ENCODE measurements at regions not wholly inside any gene's neighbourhood (a gene's known extent, or its start where the extent isn't known, plus 50 kb on each side); places are given as distances from the start of the nearest gene placed in this dataset.
"Not testable (repeated sequence)": the region's sequence is repeated elsewhere in the genome, so short reads cannot be mapped to it uniquely, and the experiment has no call there.

DNA sequence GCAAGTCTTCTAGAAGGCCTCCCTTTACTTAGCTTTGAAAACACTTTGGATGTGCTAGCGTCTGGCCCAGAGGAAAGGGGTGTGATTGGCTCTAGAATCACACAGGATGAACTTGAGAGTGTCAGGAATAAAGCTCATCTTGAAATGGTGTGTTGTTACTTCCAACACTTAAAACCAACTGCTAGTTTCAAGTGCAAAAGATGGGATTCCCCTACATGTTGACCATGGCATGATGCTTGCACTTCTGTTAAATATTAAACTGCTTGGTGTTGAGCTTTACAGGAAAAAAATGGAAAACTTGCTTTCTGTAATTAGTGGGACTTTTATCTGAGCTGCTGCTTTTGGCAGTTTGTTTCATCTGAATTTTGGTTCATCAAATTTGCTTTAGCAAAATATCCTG is 261.1 kb downstream of the MED10 start:
- peaks cover 3% of the 10 kb centered on the region for H3K9me3 Mint-ChIP-seq
- H3K27me3 Mint-ChIP-seq = peaks cover 11% of the 10 kb centered on the region
- no peak for ATAC-seq (replicated peaks)
- H3K4me3 Mint-ChIP-seq = no peak overlapping the region
- no peaks in the 10 kb centered on the region for H3K4me1 Mint-ChIP-seq
- H3K36me3 Mint-ChIP-seq (ENCODE audit: low read depth) = no peaks in the 10 kb centered on the region
- no peak overlapping the region for H3K27ac Mint-ChIP-seq

DNA sequence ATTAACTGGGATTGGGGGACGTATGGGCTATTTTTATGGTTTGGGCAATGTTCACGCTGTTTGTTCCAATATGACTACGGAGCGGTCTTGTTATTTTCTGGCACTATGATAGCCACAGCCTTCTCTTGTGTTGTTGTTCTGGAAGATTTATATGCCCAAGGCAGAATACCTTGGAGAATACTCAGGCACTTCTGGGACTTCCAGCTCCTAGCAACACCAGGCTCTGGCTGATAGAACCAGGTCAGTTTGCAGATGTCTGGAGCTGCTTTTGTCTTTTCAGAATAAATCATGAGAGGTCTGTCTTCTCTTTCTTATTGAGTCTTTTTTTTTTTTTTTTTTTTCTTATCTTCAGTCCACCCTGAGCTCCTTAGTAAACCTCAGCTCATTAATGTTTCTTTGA is 262.5 kb downstream of the MED10 start:
- H3K36me3 Mint-ChIP-seq (ENCODE audit: low read depth) = no peaks in the 10 kb centered on the region
- H3K27me3 Mint-ChIP-seq = peaks cover 4% of the 10 kb centered on the region
- H3K27ac Mint-ChIP-seq = no peak overlapping the region
- ATAC-seq (replicated peaks) = no peak
- peaks cover 3% of the 10 kb centered on the region for H3K9me3 Mint-ChIP-seq
- no peaks in the 10 kb centered on the region for H3K4me1 Mint-ChIP-seq
- H3K4me3 Mint-ChIP-seq = no peak overlapping the region

- Mint-ChIP-seq H3K4me3 (no peak overlapping the region), H3K36me3 (ENCODE audit: low read depth) (no peaks in the 10 kb centered on the region), H3K4me1 (no peaks in the 10 kb centered on the region)
Observed at GRCh38 chr5:6112538-6112937, 265.8 kb downstream of the MED10 start.

GRCh38 chr5:6112125-6112524 is 266.2 kb downstream of the MED10 start:
- no peak for ATAC-seq (replicated peaks)
- Mint-ChIP-seq H3K36me3 (ENCODE audit: low read depth) (no peaks in the 10 kb centered on the region), H3K9me3 (no peaks in the 10 kb centered on the region), H3K27ac (no peak overlapping the region), H3K4me3 (no peak overlapping the region), H3K4me1 (no peaks in the 10 kb centered on the region), H3K27me3 (no peaks in the 10 kb centered on the region)

More at GRCh38 chr5:6112538-6112937, 265.8 kb downstream of the MED10 start:
- no peaks in the 10 kb centered on the region for H3K9me3 Mint-ChIP-seq
- H3K27ac Mint-ChIP-seq = no peak overlapping the region
- H3K27me3 Mint-ChIP-seq = no peaks in the 10 kb centered on the region
- ATAC-seq (replicated peaks) = no peak

DNA sequence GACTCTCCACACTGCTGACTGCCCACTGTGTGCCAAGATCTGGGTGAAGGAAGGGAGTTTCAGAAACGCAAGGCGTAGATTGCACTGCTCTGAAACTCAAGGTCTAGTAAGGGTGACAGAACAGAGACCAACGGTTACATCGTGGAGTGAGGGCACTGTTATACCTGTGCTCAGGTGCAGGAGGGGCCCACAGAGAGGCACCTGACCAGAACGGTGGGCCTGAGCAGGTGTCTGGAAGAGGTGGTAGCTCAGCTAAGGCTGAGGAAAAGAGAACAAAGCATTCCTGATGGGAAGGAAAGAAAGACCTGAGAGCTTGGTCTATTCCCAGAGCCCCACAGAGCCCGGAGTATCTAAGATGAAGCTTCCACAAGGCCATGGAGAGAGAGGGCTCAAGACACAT is 267.2 kb downstream of the MED10 start:
- Mint-ChIP-seq H3K27ac (no peak overlapping the region), H3K36me3 (ENCODE audit: low read depth) (no peaks in the 10 kb centered on the region), H3K4me1 (no peaks in the 10 kb centered on the region), H3K9me3 (no peaks in the 10 kb centered on the region), H3K4me3 (no peak overlapping the region), H3K27me3 (no peaks in the 10 kb centered on the region)
- ATAC-seq (replicated peaks) = no peak

GRCh38 chr5:6110441-6111005 is 267.8 kb downstream of the MED10 start:
- Mint-ChIP-seq H3K4me1 (no peaks in the 10 kb centered on the region), H3K36me3 (ENCODE audit: low read depth) (no peaks in the 10 kb centered on the region), H3K27ac (no peak overlapping the region), H3K9me3 (no peaks in the 10 kb centered on the region), H3K4me3 (no peak overlapping the region), H3K27me3 (no peaks in the 10 kb centered on the region)
- ATAC-seq (replicated peaks) = no peak

DNA sequence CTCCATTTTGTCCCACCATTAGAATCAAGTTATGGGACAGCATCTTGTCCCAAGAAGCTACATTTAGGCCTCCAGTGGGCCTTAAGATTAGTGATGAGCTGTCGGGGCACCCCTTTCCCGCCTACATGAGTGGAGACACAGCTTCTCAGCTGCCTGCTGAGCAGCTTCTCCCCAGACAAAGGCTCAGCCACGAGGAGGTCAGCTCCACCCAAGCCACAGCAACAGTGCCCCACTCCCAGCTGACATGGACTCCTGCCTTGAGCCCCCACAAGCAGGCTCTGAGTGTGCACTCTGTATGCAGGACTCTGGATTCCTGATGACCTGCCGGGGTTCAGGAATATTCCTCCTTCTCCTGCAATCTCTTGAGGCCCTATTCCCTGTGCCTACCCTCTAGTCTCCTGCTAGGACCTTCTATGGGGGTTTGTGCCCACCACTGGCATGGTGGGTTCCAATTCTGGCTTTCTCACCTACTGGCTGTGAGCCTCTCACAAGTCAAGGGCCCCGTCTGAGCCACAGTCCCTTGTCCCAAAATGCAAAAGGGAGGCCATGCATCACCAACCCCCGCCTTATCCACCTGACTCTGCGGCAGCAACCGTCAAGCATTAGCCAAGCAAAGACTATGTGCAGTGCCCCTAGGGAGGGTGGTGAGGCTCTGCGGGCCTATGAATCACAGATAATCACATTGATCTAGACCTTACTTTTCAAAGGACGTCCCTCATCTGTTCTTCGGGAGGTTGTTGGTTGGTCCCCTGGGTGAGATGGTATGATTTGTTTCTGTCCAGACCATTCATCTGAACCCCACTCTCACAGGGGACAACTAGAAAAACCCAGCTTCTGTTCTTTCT is 269.1 kb downstream of the MED10 start:
- no peak for ATAC-seq (replicated peaks)
- Mint-ChIP-seq H3K27me3 (no peaks in the 10 kb centered on the region), H3K4me3 (no peak overlapping the region), H3K27ac (no peak overlapping the region), H3K36me3 (ENCODE audit: low read depth) (no peaks in the 10 kb centered on the region), H3K9me3 (no peaks in the 10 kb centered on the region), H3K4me1 (no peaks in the 10 kb centered on the region)

- no peak overlapping the region for H3K27ac Mint-ChIP-seq
- H3K9me3 Mint-ChIP-seq = no peaks in the 10 kb centered on the region
- no peaks in the 10 kb centered on the region for H3K4me1 Mint-ChIP-seq
- H3K36me3 Mint-ChIP-seq (ENCODE audit: low read depth) = no peaks in the 10 kb centered on the region
- no peak overlapping the region for H3K4me3 Mint-ChIP-seq
- no peaks in the 10 kb centered on the region for H3K27me3 Mint-ChIP-seq
- ATAC-seq (replicated peaks) = no peak
Observed at GRCh38 chr5:6108540-6108848, 269.9 kb downstream of the MED10 start.

GRCh38 chr5:6107675-6108539 is 270.4 kb downstream of the MED10 start:
- H3K4me1 Mint-ChIP-seq = no peaks in the 10 kb centered on the region
- H3K36me3 Mint-ChIP-seq (ENCODE audit: low read depth) = no peaks in the 10 kb centered on the region
- no peaks in the 10 kb centered on the region for H3K27me3 Mint-ChIP-seq
- no peak overlapping the region for H3K4me3 Mint-ChIP-seq
- H3K9me3 Mint-ChIP-seq = no peaks in the 10 kb centered on the region
- no peak overlapping the region for H3K27ac Mint-ChIP-seq
- no peak for ATAC-seq (replicated peaks)

GRCh38 chr5:6106756-6107155 is 271.6 kb downstream of the MED10 start:
- H3K4me1 Mint-ChIP-seq = no peaks in the 10 kb centered on the region
- no peaks in the 10 kb centered on the region for H3K9me3 Mint-ChIP-seq
- H3K27ac Mint-ChIP-seq = no peak overlapping the region
- no peaks in the 10 kb centered on the region for H3K36me3 Mint-ChIP-seq (ENCODE audit: low read depth)
- no peaks in the 10 kb centered on the region for H3K27me3 Mint-ChIP-seq
- H3K4me3 Mint-ChIP-seq = no peak overlapping the region
- ATAC-seq (replicated peaks) = no peak

- no peak for ATAC-seq (replicated peaks)
- H3K27me3 Mint-ChIP-seq = no peaks in the 10 kb centered on the region
- H3K36me3 Mint-ChIP-seq (ENCODE audit: low read depth) = no peaks in the 10 kb centered on the region
- no peak overlapping the region for H3K27ac Mint-ChIP-seq
- no peak overlapping the region for H3K4me3 Mint-ChIP-seq
- H3K4me1 Mint-ChIP-seq = no peaks in the 10 kb centered on the region
- no peaks in the 10 kb centered on the region for H3K9me3 Mint-ChIP-seq
Observed at GRCh38 chr5:6105320-6105719, 273.0 kb downstream of the MED10 start.

DNA sequence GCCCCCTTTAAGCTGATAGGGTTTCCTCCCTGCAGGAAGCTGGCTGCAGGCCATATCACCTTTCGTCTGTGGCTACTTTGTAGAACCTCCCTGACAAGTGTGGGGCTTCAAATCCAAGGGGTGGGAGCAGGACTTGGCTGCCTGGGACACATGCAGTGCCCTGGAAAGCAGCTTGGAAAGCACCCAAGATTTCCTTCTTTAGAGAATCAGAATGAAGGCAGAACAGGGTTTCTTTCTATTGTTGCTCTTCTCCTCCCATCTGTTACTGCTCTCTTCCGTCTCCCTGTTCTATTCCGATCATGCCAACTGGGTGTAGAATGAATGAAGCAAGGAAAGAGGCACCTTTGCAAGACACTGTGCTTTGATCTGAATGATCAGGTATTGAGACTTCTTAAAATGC is 282.2 kb downstream of the MED10 start:
- H3K36me3 Mint-ChIP-seq (ENCODE audit: low read depth) = no peaks in the 10 kb centered on the region

GRCh38 chr5:6094180-6094579 is 284.2 kb downstream of the MED10 start:
- ATAC-seq (replicated peaks); H3K4me3 Mint-ChIP-seq; H3K27me3 Mint-ChIP-seq; H3K36me3 Mint-ChIP-seq (ENCODE audit: low read depth); H3K27ac Mint-ChIP-seq; H3K4me1 Mint-ChIP-seq; H3K9me3 Mint-ChIP-seq: not testable (repeated sequence)

More for the DNA sequence above, 282.2 kb downstream of the MED10 start:
- Mint-ChIP-seq H3K27ac (no peak overlapping the region), H3K4me1 (no peaks in the 10 kb centered on the region), H3K27me3 (no peaks in the 10 kb centered on the region), H3K9me3 (no peaks in the 10 kb centered on the region), H3K4me3 (no peak overlapping the region)
- ATAC-seq (replicated peaks) = no peak

DNA sequence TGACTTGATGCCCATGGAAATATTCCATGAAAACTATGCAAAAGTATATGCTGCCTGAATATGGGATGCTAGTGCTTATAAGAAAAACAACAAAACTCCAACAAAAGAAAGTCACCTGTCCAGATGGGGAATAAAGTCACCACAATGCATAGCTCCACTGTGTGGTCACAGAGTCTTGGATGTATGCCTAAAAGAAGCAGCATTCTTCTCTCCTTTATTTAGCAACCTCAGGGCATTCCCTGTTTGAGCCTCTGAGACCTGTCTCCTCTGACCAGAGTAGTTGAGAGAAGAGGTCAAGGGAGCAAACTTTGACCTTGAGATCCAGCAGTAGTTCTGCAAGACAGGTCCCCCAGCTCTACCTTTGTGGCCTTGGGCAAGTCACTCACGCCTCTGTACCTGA is 287.5 kb downstream of the MED10 start:
- no peak for ATAC-seq (replicated peaks)
- no peaks in the 10 kb centered on the region for H3K9me3 Mint-ChIP-seq
- no peaks in the 10 kb centered on the region for H3K36me3 Mint-ChIP-seq (ENCODE audit: low read depth)
- H3K4me1 Mint-ChIP-seq = no peaks in the 10 kb centered on the region
- no peak overlapping the region for H3K27ac Mint-ChIP-seq
- no peak overlapping the region for H3K4me3 Mint-ChIP-seq
- no peaks in the 10 kb centered on the region for H3K27me3 Mint-ChIP-seq
